ENCODE measurements at regions not wholly inside any gene's neighbourhood (a gene's known extent, or its start where the extent isn't known, plus 50 kb on each side); places are given as distances from the start of the nearest gene placed in this dataset.
"Not testable (repeated sequence)": the region's sequence is repeated elsewhere in the genome, so short reads cannot be mapped to it uniquely, and the experiment has no call there.

- TF ChIP-seq CTCF (IDR thresholded peaks at IDR 0.05; ENCODE audit: low read depth, low read length, missing control alignments), result no peak
- DNase-seq (ENCODE audit: low read depth), result no peak
- no peak overlapping the region for H3K4me3 ChIP-seq (ENCODE audit: low read depth, low read length)
Observed at GRCh38 chr18:73681398-73681797, 466.2 kb downstream of the FBXO15 start.

GRCh38 chr18:73679941-73680712 is 467.5 kb downstream of the FBXO15 start:
- H3K4me3 ChIP-seq (ENCODE audit: low read depth, low read length), result no peak overlapping the region
- TF ChIP-seq CTCF (IDR thresholded peaks at IDR 0.05; ENCODE audit: low read depth, low read length, missing control alignments), result no peak
- DNase-seq (ENCODE audit: low read depth), result no peak

- no peak for TF ChIP-seq CTCF (IDR thresholded peaks at IDR 0.05; ENCODE audit: low read depth, low read length, missing control alignments)
- DNase-seq (ENCODE audit: low read depth), result no peak
- no peak overlapping the region for H3K4me3 ChIP-seq (ENCODE audit: low read depth, low read length)
Observed at GRCh38 chr18:73677450-73677849, 470.2 kb downstream of the FBXO15 start.

GRCh38 chr18:73674125-73674865 is 473.3 kb downstream of the FBXO15 start:
- H3K4me3 ChIP-seq (ENCODE audit: low read depth, low read length), result no peak overlapping the region
- DNase-seq (ENCODE audit: low read depth), result no peak
- no peak for TF ChIP-seq CTCF (IDR thresholded peaks at IDR 0.05; ENCODE audit: low read depth, low read length, missing control alignments)

GRCh38 chr18:73671480-73671879 is 476.2 kb downstream of the FBXO15 start:
- not testable (repeated sequence) for H3K4me3 ChIP-seq (ENCODE audit: low read depth, low read length); DNase-seq (ENCODE audit: low read depth)

GRCh38 chr18:73670524-73670923 is 477.1 kb downstream of the FBXO15 start:
- no peak overlapping the region for H3K4me3 ChIP-seq (ENCODE audit: low read depth, low read length)
- TF ChIP-seq CTCF (IDR thresholded peaks at IDR 0.05; ENCODE audit: low read depth, low read length, missing control alignments), result no peak
- DNase-seq (ENCODE audit: low read depth), result no peak

GRCh38 chr18:73670039-73670438 is 477.6 kb downstream of the FBXO15 start:
- no peak for DNase-seq (ENCODE audit: low read depth)
- H3K4me3 ChIP-seq (ENCODE audit: low read depth, low read length), result no peak overlapping the region
- TF ChIP-seq CTCF (IDR thresholded peaks at IDR 0.05; ENCODE audit: low read depth, low read length, missing control alignments), result no peak

All from GM12864 (cell line).